ENCODE measurements at regions not wholly inside any gene's neighbourhood (a gene's known extent, or its start where the extent isn't known, plus 50 kb on each side); places are given as distances from the start of the nearest gene placed in this dataset.

GRCh38 chr15:85891470-85891869 is 96.7 kb upstream of the KLHL25 start:
- TF ChIP-seq YY1 (IDR thresholded peaks at IDR 0.05; ENCODE audit: low read depth) (no peak), EP300 (IDR thresholded peaks at IDR 0.05; ENCODE audit: borderline replicate concordance) (no peak), ZBTB7A (IDR thresholded peaks at IDR 0.05; ENCODE audit: low read depth) (no peak), TAF1 (IDR thresholded peaks at IDR 0.05; ENCODE audit: low read depth) (no peak), CREB1 (IDR thresholded peaks at IDR 0.05; ENCODE audit: low read depth) (no peak), EGR1 (IDR thresholded peaks at IDR 0.05) (no peak), USF1 (IDR thresholded peaks at IDR 0.05) (no peak)

All from Ishikawa (cell line).